ENCODE measurements at regions not wholly inside any gene's neighbourhood (a gene's known extent, or its start where the extent isn't known, plus 50 kb on each side); places are given as distances from the start of the nearest gene placed in this dataset.

DNA sequence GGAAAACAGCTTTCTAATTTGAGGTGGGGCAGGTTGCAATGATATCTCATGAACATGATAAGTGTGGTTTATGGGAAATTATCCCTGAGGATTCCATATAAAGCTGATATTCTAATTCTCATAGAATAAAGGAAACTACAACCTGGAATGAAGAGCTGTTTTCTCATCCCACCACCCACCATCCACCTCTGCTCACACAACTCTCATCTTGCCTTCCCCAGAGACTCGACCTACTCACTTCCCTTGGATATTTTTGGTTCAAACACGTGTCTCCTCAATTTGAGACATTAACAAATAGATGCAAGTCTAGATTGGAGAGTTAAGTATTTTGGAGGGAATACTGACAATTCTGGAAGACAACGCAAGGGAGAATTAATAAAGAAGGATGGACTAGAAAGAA lies 490.9 kb downstream of the TMEM182 start:
- no peak for DNase-seq (ENCODE audit: low read depth)
- TF ChIP-seq, protein P1, sequence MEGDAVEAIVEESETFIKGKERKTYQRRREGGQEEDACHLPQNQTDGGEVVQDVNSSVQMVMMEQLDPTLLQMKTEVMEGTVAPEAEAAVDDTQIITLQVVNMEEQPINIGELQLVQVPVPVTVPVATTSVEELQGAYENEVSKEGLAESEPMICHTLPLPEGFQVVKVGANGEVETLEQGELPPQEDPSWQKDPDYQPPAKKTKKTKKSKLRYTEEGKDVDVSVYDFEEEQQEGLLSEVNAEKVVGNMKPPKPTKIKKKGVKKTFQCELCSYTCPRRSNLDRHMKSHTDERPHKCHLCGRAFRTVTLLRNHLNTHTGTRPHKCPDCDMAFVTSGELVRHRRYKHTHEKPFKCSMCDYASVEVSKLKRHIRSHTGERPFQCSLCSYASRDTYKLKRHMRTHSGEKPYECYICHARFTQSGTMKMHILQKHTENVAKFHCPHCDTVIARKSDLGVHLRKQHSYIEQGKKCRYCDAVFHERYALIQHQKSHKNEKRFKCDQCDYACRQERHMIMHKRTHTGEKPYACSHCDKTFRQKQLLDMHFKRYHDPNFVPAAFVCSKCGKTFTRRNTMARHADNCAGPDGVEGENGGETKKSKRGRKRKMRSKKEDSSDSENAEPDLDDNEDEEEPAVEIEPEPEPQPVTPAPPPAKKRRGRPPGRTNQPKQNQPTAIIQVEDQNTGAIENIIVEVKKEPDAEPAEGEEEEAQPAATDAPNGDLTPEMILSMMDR (IDR thresholded peaks at IDR 0.05; ENCODE audit: insufficient read depth, low read length): no peak
- no peak overlapping the region for H3K4me3 ChIP-seq (ENCODE audit: low read depth, low read length)

DNA sequence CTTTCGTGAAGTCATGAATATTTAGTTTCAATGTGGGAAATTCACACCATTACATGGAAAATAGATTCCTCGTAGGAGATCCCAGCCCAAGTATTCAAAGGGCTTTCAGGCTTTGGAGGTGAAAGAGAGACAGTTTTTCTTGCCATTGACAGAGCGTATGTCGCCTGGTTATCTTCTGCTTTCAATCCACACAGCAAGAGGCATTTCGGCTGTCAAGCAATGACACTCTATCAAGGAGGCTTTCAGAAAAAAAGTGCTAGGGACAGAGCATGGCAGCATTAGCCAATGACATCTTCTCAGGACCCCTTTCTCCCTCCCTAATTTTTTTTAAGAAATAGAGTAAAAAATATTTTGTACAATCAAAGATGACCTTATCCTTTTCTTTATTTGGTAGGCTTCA lies 492.8 kb downstream of the TMEM182 start:
- no peak overlapping the region for H3K4me3 ChIP-seq (ENCODE audit: low read depth, low read length)
- TF ChIP-seq, protein P1 (IDR thresholded peaks at IDR 0.05; ENCODE audit: insufficient read depth, low read length): no peak
- no peak for DNase-seq (ENCODE audit: low read depth)

DNA sequence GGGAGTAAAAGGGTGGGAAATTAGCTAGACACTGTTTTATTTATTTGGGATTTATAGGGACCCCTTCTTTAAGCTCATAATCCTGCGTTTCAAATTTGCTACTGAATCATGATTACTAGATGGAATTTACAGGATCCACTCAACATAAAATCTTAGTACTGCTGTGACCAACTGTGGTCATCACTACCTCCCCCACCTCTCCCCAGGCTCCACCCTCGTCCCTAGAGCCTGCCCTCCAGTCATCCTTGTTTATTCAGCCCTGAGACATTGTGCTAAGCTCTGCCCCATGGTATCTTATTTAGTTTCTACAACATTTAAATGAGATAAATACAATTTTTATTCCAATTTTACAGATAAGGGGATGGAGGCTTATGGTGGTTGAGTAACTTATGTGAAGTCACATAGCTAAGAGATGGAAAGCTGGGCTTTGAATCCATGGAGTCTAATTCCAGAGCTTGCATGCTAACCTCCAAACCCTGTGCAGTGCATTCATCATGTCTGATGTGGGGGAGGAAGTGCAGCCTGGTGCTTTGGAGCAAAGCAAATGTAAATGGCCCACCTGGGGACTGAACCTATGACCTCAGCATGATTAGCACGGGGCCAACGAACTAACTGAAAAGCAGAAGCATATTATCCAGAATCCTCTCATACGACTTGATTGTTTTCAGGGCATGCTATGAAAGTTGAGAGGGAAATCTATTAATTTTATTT lies 502.4 kb downstream of the TMEM182 start:
- TF ChIP-seq, protein P1 (IDR thresholded peaks at IDR 0.05; ENCODE audit: insufficient read depth, low read length): no peak
- H3K4me3 ChIP-seq (ENCODE audit: low read depth, low read length): no peak overlapping the region
- no peak for DNase-seq (ENCODE audit: low read depth)

DNA sequence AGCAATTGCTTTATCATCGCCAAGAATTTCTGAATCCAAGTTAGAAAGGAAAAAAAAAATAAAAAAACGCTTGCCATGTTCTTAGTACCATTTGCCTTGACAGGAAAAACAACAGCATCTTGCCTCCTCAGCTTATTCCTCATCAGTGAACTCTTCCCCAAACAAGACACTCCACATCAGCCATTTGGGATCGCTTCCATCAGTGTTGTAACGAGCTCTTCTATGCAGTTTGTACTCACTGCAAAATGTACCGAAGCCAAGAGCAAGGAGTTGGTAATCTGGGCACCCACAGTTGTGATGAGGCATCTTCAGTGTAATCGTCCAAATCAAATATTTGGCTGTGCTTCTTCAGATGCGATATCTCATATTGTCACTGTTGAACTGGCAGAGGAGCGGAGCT lies 503.7 kb downstream of the TMEM182 start:
- TF ChIP-seq, protein P1 (IDR thresholded peaks at IDR 0.05; ENCODE audit: insufficient read depth, low read length): no peak
- DNase-seq (ENCODE audit: low read depth): no peak
- H3K4me3 ChIP-seq (ENCODE audit: low read depth, low read length): no peak overlapping the region

DNA sequence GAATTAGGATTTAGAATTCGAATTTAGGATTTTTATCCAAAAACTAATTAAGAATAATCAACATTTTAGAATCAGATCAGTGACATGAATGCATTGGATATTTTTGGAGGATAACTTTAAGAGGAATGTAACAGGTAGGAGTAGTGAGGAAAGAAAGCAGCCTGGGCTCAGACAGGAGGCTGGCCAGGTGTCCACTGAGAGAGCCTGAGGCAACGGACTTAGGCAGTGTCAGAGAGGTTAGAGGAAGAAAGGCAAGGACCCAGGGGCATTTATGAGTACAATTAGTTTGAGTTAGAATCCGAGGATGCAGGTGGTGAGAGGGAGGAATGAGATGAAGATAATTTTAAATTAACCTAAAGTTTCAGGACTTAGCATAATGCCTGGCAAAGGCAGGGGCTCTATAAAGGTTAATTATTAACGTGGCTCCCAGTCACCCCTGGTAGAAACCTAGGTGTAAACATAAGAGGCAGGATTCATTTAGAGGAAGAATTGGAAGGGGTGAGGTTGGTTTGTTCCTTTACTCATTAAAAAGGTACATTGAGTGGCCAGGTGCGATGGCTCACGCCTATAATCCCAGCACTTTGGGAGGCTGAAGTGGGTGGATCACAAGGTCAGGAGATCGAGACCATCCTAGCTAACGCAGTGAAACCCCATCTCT lies 507.1 kb downstream of the TMEM182 start:
- TF ChIP-seq, protein P1 (IDR thresholded peaks at IDR 0.05; ENCODE audit: insufficient read depth, low read length): no peak
- DNase-seq (ENCODE audit: low read depth): no peak
- H3K4me3 ChIP-seq (ENCODE audit: low read depth, low read length): no peak overlapping the region

DNA sequence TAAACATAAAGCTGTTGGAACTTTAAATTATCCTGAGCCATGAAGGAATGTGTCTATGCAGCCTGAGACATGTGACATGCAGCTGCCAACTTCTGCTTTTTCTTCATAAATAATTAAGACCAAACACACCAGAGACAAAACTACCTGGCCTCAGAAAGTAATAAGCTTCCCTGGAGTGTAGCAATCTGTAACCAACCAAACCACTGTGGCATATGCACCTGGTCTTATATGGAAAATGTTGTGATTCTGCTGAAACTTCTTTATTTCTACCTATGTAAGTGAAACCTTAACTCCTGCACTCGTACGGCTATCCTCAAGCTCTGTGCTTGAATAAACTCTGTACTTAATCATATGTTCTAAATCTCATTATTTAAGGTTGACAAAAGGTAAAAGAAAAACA lies 515.0 kb downstream of the TMEM182 start:
- TF ChIP-seq, protein P1 (IDR thresholded peaks at IDR 0.05; ENCODE audit: insufficient read depth, low read length): no peak
- no peak overlapping the region for H3K4me3 ChIP-seq (ENCODE audit: low read depth, low read length)
- no peak for DNase-seq (ENCODE audit: low read depth)

All from fibroblast of the aortic adventitia (primary cell).